ENCODE measurements at regions not wholly inside any gene's neighbourhood (a gene's known extent, or its start where the extent isn't known, plus 50 kb on each side); places are given as distances from the start of the nearest gene placed in this dataset.

GRCh38 chr15:35271371-35272043 lies 186.4 kb upstream of the NANOGP8 start:
- TF ChIP-seq GATA3 (IDR thresholded peaks at IDR 0.05; ENCODE audit: low read depth, low read length) (no peak), GATA2 (IDR thresholded peaks at IDR 0.05; ENCODE audit: low read depth, low read length) (no peak)

Measured in SH-SY5Y (cell line).